ENCODE measurements at regions not wholly inside any gene's neighbourhood (a gene's known extent, or its start where the extent isn't known, plus 50 kb on each side); places are given as distances from the start of the nearest gene placed in this dataset.

DNA sequence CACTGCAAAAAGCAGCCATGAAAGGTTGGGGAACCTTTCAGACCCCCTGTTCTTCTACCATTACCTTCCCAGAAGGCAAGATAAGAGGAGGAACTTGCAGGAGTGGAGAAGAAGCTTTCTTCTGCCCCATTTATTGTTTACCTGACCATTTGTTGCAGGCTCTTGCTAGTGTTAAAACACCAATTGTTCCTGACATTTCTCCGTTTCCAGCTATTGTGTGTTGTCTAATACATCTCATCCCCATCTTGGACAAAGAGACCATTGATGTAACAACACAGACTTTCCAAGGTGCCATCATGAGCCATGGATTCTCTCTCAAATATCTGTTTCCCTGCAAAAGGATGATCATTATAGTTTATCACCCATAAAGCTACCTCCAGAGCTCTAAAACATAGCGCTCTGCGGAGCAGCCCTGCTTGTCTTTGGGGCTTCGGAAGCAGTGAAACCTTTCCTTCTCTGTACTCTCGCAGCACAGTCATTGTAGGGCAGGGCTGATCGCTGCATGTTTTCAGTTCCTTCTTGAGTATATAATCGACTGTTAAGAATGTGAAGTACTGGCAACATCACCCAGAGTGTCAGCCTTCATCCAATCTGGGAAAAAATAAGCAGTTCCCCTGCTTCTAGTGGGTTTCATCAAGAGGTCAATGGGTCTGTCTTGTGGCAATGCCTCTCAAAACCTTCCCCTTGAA is 680.0 kb downstream of the SEMA5A start:
- DNase-seq, result no peak

- no peak for DNase-seq
These were observed 677.6 kb downstream of the SEMA5A start for GRCh38 chr5:8868283-8868682.

- DNase-seq, result no peak
These were observed 675.9 kb downstream of the SEMA5A start for GRCh38 chr5:8869932-8870331.

DNA sequence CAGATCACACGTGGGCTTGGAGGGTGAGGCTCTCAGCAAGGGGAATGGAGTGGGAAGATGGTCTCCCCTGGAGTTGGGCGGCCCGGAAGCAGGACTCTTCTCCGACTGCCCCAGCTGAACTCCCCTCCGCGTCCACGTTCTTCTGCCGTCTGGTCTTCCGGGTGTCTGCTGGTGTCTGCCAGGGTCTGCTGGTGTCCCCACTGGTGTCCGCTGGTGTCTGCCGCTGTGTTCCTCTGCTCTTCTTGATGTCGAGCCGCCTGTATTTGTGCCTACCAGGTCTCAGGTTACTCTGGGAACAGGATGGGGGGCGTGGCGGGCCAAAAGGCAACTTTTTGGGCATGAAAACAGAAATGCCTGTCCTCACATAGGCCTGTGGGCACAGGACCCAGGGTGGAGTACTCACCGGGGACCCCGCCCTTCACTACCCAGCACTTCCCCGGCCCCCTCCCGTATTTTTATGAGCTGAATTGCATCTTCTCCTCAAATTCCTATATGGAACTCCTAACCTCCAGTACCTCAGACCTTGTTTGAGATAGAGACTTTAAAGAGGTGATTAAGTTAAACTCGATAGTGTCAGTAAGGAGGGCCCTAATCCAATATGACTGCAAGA is 675.4 kb downstream of the SEMA5A start:
- no peak for DNase-seq

GRCh38 chr5:8870959-8871355 is 674.9 kb downstream of the SEMA5A start:
- no peak for DNase-seq

DNA sequence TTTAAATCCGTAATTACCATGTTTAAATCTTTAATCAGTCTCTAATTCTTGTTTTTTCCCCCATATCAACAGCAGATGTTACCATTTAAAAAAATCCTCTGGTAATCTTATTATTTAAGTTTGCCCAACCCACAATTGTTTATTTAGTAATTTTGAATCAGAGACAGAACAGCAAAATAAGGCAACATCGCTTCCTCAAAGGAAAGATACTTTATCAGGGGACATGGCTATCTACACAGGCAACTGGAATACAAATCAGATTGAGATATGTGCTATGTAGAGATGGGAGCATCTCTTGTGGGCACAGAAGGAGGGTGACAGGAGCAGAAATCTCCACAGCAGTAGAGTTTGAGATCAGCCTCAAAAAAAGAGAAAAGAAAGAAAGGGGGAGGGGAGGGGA is 674.4 kb downstream of the SEMA5A start:
- DNase-seq, result no peak

- DNase-seq, result no peak
These were observed 670.2 kb downstream of the SEMA5A start for GRCh38 chr5:8875722-8876121.

DNA sequence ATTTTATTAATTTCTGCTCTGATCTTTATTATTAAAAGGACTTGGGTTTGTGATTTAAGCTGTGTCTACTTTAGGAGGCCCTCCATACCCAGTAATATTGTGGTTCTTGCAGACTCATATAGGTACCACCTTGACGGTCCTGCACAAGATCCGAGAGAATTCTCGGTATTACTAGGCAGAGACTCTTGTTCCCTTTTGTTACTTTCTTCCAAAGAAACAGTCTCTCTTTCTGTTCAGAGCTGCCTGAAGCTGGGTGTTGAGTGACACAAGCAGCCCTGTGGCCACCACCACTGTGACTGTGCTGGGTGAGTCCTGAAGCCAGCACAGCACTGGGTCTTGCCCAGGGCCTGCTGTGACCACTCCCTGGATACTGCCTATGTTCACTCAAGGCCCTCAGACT is 666.6 kb downstream of the SEMA5A start:
- no peak for DNase-seq

DNA sequence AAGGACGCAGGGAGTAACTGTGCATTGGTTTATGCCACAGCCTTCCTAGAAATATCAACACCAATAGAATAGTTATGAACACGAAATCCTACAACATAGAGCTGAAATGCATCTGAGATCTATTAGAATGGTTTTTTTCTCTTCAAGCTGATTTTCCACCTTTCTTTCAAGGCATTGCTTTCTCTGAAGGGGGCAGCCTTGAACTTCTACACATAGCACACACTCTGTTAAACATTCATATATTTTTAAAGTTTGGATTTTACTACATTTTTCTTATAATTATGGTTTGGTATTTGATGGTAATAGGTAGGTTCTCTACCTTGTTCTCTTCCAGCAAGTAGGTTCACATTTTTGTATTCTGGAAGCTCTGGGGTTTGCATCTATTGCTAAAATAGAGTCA is 661.8 kb downstream of the SEMA5A start:
- DNase-seq, result no peak

DNA sequence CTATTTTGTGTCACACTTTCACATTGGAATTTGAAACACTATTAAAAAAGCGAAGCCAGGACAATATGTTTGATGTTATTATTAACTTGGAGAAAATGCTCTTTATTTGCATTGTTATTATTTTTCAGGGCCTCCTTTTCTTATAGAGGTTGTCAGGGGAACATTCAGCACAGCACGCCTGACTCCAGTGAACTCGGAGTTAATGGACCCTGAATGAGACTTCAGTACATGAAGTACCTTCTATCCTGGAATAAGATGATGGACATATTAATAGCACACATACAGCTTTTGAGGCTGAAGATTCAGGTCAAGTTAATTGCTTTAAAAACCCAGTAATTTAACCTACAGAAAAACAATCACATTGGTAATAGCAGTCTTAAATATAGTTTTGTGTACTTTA is 652.9 kb downstream of the SEMA5A start:
- no peak for DNase-seq

GRCh38 chr5:8894031-8894430 is 651.8 kb downstream of the SEMA5A start:
- no peak for DNase-seq

DNA sequence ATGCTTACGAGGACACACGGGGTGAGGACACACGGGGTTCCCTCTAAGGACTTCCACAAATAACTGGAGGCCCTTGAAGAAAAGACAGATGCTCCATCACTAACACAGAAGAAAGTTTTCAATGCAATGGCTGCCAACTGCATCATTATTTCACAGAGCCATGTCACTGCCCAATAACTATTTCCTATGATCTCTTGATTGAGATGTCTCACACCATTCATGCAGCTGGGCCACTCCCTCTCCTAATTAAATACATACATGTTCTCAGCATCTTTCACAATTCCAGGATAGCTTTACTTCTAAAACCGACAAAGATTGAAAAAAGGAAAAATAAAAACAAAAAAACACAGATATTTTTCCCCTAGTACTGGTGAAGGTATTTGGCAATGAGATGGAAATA is 650.8 kb downstream of the SEMA5A start:
- DNase-seq, result no peak

GRCh38 chr5:8895599-8895998 is 650.3 kb downstream of the SEMA5A start:
- DNase-seq, result no peak

DNA sequence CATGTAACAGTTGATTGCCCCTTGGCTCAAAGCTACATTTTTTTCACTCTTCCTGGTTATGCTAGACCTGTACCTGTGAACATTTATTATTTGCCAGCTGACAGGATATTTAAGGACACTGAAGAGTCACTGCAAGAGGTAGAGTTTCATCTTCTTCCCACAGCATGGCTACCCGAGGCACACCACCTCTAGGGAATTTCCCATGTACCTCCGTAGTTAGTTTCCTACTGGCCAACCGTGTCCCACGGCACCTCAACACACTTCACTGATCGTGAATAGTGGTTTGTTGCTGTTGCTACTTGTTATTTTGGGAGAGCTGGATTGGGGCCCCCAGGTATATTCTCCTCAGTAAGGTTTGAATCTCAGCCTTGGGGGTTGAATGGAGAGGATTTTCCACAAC is 648.6 kb downstream of the SEMA5A start:
- DNase-seq, result no peak

DNA sequence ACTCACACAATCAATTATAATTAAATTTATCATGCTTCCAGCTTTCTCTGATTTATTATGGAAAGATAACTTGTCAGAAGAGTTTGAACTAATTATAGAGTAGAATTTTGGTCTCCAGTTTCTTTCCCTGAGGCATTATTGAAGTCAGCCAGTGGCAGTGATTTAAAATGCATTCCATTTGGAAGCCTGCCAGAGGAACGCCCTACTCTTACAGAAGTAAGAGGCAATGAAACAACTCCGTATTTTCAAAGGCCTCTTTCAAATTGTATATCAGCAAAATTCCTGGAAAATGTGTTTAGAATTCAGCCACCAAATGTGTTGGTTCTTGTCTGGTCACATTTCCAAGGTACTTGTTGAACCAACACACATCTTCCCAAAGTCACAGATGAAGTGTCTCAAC is 640.9 kb downstream of the SEMA5A start:
- no peak for DNase-seq

DNA sequence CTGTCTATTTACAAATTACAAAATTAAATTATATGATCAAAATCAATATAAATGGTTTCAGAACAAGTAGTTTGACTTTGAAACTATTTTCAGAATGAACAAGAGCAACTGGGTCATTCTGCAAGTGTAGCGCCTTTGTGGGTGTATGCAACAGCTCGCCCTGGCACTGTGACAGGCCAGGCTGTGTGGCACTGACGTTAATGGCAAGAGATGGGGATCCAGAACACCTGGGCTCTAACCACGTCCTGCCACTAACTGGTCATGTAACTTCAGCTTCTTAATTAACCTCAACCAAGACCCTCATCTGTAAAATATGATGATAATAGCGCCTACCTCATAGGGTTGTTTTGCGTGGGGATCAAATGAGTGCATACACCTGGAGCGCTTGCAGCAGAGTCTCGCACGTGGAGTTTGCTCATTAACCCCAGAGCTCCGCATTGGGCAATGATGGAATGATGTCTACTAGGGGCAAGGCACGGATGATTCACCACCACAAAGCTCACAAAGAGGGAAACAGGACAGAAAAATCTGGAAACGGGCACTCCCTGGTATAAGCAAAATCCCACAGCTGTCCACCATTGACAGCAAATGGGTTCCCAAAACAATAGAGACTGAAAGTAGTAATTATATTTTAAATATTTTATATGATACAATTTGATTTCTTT is 639.4 kb downstream of the SEMA5A start:
- no peak for DNase-seq

- no peak for DNase-seq
These were observed 638.6 kb downstream of the SEMA5A start for GRCh38 chr5:8907168-8907868.

DNA sequence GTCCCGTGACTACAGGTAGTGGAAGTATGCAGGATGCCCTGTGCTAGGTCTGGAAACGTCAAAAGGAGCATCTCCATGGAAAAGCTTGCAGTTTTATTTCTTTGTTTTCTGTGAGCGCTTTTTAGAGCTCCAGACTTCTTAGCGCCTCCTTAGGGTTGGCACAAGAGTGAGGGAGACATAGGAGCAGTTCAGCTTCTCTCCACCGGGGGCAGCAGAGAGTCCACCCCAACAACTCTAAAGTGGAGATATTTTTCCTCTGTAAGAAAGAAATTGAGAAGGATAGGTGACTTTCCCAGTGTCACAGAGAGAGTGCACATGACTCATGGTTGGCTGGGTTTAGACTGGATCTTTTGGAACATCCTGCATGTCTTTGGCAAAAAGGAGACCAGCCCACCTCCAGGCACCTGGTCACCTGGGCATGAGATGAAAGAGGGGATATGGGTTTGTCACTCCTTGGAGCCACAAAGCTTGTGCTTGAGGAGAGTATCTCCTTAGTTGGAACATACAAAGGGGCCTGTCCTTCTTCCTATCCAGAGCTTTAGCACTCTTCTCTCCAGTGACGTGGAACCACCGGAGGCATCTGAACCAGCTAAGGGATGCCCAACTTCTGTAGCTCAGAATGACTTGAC is 637.7 kb downstream of the SEMA5A start:
- DNase-seq, result peak; percentile 16 to 21

DNA sequence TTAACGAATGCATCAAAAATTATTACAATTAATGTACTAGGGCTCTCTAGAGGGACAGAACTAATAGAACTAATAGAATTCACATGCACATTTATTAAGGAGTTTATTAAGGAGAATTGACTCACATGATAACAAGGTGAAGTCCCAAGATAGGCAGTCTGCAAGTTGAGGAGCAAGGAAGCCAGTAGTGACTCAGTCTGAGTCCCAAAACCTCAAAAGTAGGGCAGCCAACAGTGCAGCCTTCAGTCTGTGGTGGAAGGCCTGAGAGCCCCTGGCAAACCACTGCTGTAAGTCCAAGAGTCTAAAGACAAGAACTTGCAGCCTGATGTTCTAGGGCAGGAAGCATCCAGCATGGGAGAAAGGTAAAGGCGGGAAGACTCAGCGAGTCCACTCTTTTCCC is 633.8 kb downstream of the SEMA5A start:
- no peak for DNase-seq

- DNase-seq, result no peak
These were observed 632.4 kb downstream of the SEMA5A start for GRCh38 chr5:8913522-8913921.

- DNase-seq, result no peak
These were observed 626.8 kb downstream of the SEMA5A start for GRCh38 chr5:8919096-8919495.

- DNase-seq, result no peak
These were observed 622.3 kb downstream of the SEMA5A start for GRCh38 chr5:8923526-8923925.
